SU-DHL-6 (cell line): ENCODE measurements at regions not wholly inside any gene's neighbourhood (a gene's known extent, or its start where the extent isn't known, plus 50 kb on each side); places are given as distances from the start of the nearest gene placed in this dataset.

Experiments used
- EZH2phosphoT487 ChIP-seq: fragments of 200-600 bp; sonication (generic), shearing (Covaris generic); conservative IDR thresholded peaks from 2 replicates; pipeline ENCODE4 v1.6.1; 2018; ENCODE audit warnings: mild to moderate bottlenecking, antibody characterized with exemption, low read length, moderate library complexity, mixed read lengths
- TF ChIP-seq, protein P1 (sequence below): fragments of 200-600 bp; sonication (generic); IDR thresholded peaks from one replicate; pipeline ENCODE4 v1.5.1; 2017; ENCODE audit warnings: antibody characterized with exemption, mild to moderate bottlenecking, low read length, moderate library complexity; ENCODE audit not compliant: insufficient read depth, poor library complexity, severe bottlenecking

DNA sequence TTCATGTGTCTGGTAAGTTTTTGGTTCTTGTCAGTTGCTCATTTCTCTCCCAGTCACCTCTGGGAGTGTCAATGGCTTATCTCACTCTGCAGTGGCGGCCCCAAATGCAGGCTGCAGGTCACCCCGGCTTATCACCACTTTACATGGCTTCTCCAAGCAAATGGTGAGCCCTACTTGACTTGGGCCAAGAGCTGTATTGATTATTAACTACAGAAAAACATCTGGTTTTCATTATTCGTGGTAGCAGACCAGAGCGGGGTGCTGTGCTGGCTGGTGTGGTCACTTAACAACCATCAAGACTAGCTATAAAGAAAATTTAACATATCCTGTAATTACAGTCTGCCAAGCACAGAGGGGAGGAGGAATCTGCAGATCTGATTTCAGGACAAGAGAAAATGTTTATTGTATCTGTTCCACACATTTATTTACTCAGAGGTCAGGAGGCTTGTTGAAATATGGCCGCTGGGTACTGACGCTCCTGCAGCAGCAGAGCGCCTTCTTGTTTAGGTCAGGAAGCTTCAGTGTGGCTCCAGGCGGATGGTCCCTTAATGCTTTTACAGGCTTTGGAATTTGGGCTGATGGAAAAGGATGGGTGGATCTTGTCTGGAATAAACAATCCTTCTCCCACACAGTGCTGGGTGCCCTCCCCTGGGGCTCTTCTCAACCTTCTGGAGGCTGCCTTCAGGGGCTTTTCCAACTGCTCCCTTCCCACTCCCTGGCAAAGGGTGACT lies 87.8 kb downstream of the HLX start:
- TF ChIP-seq, protein P1, sequence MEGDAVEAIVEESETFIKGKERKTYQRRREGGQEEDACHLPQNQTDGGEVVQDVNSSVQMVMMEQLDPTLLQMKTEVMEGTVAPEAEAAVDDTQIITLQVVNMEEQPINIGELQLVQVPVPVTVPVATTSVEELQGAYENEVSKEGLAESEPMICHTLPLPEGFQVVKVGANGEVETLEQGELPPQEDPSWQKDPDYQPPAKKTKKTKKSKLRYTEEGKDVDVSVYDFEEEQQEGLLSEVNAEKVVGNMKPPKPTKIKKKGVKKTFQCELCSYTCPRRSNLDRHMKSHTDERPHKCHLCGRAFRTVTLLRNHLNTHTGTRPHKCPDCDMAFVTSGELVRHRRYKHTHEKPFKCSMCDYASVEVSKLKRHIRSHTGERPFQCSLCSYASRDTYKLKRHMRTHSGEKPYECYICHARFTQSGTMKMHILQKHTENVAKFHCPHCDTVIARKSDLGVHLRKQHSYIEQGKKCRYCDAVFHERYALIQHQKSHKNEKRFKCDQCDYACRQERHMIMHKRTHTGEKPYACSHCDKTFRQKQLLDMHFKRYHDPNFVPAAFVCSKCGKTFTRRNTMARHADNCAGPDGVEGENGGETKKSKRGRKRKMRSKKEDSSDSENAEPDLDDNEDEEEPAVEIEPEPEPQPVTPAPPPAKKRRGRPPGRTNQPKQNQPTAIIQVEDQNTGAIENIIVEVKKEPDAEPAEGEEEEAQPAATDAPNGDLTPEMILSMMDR, result no peak
- no peak for TF ChIP-seq EZH2phosphoT487
